Astrocyte (in vitro differentiated cells and primary cell): ENCODE measurements at regions not wholly inside any gene's neighbourhood (a gene's known extent, or its start where the extent isn't known, plus 50 kb on each side); places are given as distances from the start of the nearest gene placed in this dataset.

Experiments used
- CTCF ChIP-seq: IDR thresholded peaks from 2 replicates; pipeline ENCODE4 v1.5.1; 2011; ENCODE audit warnings: low read depth, mild to moderate bottlenecking, inconsistent platforms, low read length, moderate library complexity; ENCODE audit not compliant: insufficient read depth
- EZH2 ChIP-seq: IDR thresholded peaks from 2 replicates; pipeline ENCODE4 v1.6.1; 2012; ENCODE audit warnings: mild to moderate bottlenecking, low read length, inconsistent platforms; ENCODE audit not compliant: insufficient read depth

- TF ChIP-seq CTCF (no peak), EZH2 (no peak)
Measured at GRCh38 chr5:166862581-166862980, 1428.9 kb upstream of the WWC1 start.
